HG03060 (cell line): ENCODE measurements at regions not wholly inside any gene's neighbourhood (a gene's known extent, or its start where the extent isn't known, plus 50 kb on each side); places are given as distances from the start of the nearest gene placed in this dataset.

ENCODE experiments used
- ATAC-seq: cut with Tn5 transposase; IDR thresholded peaks from one replicate; pipeline ENCODE4 v1.9.1; 2021; ENCODE audit warnings: low read depth, moderate number of reproducible peaks; ENCODE audit not compliant: unreplicated experiment

DNA sequence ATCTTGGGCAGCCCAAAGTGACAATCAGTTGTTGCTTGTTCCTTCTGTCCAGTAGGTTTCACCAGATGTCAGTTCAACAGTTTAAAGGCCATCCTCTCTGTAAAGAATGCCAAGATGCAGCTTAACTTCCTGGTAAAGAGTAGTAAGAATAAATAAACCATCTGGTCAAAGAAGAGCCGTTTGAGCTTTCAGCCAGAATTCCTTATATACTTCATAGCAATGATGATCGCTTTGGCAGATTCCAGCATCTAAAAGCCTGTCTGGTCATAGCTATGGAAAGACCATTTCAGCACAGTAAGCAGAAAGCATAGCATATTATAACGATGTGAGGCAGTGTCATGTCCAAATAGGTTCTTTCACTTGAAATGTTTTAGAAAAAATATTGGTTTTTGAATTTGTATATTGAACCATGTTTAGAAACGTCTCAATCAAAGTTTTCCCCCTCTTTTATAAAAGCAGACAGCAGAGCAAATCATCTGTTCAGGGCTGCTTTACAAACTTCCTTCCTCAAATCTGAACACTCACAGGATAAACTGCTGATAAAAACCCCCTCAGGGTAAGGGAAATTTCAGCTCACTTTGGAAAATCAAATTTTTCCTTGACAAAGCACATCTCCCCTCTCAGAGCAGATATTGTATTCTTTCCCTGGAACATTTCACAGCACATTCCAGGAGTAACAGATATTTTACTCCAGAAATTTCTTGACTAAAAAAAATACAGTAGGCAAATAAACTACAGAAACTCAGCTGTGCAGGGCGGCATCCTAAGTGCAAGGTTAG is 184.1 kb downstream of the NOC3L start:
- ATAC-seq, result no peak

DNA sequence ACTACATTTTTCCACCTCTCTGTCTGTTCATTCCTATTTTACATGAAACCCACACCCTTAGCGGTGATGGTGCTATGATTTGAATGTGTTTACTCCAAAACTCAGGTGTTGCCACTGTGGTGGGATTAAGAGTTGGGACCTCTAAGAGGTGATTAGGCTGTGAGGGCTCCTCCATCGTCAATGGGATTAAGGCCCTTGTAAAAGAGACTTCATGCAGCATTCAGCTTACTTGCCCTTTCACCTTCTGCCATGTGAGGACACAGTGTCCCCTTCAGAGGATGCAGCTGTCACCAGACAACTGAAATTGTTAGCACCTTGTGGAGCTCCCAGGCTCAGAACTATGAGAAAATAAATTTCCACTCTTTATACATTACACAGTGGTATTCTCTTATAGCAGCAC is 182.2 kb downstream of the NOC3L start:
- no peak for ATAC-seq

DNA sequence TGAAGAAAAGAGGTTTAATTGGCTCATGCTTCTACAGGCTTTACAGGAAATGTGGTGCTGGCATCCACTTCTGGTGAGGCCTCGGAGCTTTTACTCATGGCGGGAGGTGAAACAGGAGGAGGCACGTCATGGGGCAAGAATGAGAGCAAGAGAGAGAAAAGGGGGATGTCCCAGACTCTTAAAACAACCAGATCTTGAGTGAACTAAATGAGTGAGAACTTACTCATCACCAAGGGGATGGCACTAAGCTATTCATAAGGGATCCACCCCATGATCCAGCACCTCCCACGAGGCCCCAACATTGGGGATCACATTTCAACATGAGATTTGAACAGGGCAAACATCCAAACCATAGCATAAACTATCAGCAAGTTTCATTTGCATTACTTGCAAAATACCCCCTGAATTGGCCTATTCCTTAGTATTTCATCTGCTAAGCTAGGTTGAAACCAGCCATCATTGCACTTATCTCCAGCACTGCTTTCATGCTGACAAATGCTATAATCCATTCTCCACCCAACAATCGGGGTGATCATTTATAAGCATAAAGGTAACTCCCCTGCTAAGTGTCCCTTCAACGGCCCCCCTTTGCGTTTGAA is 179.0 kb downstream of the NOC3L start:
- no peak for ATAC-seq

DNA sequence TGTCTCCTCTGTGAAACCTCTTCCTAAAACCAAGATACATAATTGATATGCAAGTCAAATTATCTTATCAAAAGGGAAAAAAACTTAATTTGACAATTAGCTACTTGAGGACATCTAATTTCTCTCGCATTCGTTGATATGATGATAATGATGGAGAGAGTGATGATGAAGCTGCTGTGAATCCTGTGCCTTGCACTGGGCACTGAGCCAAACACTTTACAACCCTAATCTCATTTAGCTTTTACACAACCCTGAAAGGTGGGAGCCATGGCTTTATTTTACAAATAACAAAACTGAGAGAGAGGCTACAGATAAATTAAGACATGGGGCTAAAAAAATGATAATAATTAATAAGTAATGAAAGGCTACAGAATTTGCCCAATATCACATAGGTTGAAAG is 176.0 kb downstream of the NOC3L start:
- no peak for ATAC-seq

- ATAC-seq, result no peak
Measured at GRCh38 chr10:94192333-94192732, 170.4 kb downstream of the NOC3L start.

- ATAC-seq, result no peak
Measured at GRCh38 chr10:94192974-94193373, 169.8 kb downstream of the NOC3L start.

GRCh38 chr10:94193466-94193924 is 169.2 kb downstream of the NOC3L start:
- no peak for ATAC-seq

- no peak for ATAC-seq
Measured at GRCh38 chr10:94194256-94194655, 168.5 kb downstream of the NOC3L start.

DNA sequence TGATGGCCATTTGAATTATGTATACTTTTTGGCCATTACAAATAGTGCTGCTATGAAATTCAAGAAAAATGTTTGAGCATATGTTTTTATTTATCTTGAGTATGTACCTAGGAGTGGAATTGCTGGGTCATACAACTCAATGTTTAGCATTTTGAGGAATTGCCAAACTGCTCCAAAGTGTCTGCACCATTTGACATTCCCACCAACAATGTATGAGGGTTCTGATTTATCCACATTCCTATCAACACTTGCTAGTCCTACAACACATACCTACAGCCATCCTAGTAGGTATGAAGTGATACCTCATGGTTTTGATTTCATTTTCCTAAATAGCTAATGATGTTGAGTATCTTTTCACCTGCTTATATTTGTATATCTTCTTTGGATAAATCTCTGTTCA is 165.5 kb downstream of the NOC3L start:
- ATAC-seq, result no peak

- ATAC-seq, result no peak
Measured at GRCh38 chr10:94198324-94198723, 164.4 kb downstream of the NOC3L start.

GRCh38 chr10:94199565-94199964 is 163.2 kb downstream of the NOC3L start:
- no peak for ATAC-seq

- no peak for ATAC-seq
Measured at GRCh38 chr10:94200146-94200837, 162.4 kb downstream of the NOC3L start.

DNA sequence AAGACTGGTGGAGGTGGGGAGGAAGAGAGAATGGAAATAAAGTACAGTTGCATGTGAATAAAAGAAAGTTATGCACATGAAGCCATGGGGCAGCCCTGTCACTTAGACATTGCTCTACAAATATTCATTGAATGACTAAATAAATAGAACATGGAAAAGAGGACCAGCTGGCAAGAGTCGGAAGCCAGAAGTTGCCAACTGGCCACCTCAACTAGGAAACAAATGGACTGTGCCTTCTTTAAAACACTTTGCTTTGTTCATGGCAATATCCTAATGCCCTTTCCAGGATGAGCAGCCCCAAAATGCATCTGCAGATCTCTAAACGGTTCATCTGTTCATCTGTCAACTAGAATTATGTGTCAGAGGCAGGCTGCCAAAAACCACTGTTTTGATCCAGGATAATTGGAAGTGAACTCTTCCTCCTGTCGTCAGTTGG is 157.3 kb downstream of the NOC3L start:
- ATAC-seq, result no peak

- ATAC-seq, result no peak
Measured at GRCh38 chr10:94206176-94206575, 156.6 kb downstream of the NOC3L start.

DNA sequence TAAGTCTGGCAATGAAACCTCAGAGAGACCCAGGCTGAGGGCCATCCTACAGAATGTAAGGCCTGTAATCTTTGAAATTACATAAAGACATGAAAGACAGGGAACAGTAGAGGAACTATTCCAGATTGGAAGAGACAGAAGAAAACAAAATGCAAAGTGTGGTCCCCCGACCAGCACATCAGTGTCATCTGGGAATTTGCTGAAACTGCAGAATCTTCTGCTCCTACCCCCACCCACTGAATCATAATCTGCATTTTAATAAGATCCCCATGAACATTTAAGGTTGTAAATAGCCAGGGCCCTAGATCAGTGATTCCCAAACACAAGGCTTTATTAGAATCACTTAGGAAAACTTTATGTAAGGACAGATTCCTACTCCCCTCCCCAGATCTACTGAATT is 154.4 kb downstream of the NOC3L start:
- ATAC-seq, result no peak

- no peak for ATAC-seq
Measured at GRCh38 chr10:94210440-94211168, 152.1 kb downstream of the NOC3L start.

DNA sequence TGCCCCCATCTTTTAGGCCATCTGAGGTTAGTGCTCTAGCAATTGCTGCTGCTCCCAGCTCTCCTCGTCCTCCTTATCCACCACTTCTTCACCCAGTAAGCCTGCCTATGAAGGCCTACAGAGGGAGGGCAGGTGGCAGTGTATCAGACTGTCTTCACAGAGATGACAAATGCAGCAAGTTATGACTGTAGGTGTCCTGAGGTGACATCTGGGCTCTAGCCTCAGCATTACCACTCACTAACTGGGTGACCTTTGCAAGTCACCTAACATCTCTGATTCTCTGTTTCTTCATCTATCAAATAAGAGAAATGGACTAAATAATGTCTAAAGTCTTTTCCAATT is 151.6 kb downstream of the NOC3L start:
- ATAC-seq, result no peak

DNA sequence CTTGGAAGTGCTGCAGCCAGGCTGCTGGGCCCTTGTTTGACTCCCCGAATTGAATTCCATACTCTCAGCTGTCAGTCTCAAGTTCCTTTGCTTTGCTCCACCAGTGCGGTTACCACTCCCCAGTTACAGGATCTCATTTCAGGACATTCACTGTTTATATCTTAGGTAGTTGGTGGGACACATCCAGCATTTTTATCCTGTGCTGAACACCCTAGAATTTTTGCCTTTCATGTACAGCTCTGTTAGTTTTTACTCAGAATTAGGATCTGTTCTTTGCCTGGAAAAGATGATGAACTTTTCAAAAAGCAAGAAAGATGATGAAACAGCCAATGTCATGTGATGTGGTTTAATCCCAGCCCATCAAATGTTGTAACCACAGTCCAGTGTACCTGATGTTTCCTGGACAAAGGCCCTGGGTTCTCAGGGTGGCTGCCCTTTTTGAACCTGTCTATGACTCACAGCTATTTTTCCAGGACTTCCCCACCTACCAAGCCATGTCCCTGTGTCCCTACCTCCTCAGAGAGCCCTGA is 149.7 kb downstream of the NOC3L start:
- no peak for ATAC-seq

GRCh38 chr10:94213980-94214379 is 148.8 kb downstream of the NOC3L start:
- ATAC-seq, result no peak

- no peak for ATAC-seq
Measured at GRCh38 chr10:94214481-94214893, 148.3 kb downstream of the NOC3L start.

DNA sequence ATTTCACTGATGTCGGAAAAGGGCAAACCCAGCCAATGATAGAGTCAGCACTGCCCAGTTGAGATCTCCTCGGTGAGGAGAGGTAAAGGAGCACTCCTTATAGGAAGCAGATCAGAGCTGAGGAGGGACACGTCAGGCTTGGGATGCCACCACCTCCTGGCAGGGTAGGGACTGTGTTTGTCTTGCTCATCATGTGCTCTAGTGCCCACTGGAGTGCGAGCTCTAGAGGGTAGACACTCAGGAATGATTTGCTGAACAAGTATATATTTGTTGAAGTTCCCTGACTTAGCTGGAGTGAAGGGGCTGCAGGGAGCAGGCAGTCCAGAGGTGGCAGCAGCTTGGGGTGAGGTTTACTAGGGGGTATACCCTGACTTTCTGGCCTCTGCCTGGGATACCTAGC is 146.5 kb downstream of the NOC3L start:
- no peak for ATAC-seq
